ENCODE measurements at regions not wholly inside any gene's neighbourhood (a gene's known extent, or its start where the extent isn't known, plus 50 kb on each side); places are given as distances from the start of the nearest gene placed in this dataset.

- FAIRE-seq (no peak), DNase-seq (ENCODE audit: insufficient read length, low spot score) (no peak)
- TF ChIP-seq, protein P1, sequence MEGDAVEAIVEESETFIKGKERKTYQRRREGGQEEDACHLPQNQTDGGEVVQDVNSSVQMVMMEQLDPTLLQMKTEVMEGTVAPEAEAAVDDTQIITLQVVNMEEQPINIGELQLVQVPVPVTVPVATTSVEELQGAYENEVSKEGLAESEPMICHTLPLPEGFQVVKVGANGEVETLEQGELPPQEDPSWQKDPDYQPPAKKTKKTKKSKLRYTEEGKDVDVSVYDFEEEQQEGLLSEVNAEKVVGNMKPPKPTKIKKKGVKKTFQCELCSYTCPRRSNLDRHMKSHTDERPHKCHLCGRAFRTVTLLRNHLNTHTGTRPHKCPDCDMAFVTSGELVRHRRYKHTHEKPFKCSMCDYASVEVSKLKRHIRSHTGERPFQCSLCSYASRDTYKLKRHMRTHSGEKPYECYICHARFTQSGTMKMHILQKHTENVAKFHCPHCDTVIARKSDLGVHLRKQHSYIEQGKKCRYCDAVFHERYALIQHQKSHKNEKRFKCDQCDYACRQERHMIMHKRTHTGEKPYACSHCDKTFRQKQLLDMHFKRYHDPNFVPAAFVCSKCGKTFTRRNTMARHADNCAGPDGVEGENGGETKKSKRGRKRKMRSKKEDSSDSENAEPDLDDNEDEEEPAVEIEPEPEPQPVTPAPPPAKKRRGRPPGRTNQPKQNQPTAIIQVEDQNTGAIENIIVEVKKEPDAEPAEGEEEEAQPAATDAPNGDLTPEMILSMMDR (IDR thresholded peaks at IDR 0.05; ENCODE audit: insufficient read depth, missing control alignments), result no peak
Observed at GRCh38 chr10:6782378-6782777, 202.3 kb upstream of the PRKCQ start.

DNA sequence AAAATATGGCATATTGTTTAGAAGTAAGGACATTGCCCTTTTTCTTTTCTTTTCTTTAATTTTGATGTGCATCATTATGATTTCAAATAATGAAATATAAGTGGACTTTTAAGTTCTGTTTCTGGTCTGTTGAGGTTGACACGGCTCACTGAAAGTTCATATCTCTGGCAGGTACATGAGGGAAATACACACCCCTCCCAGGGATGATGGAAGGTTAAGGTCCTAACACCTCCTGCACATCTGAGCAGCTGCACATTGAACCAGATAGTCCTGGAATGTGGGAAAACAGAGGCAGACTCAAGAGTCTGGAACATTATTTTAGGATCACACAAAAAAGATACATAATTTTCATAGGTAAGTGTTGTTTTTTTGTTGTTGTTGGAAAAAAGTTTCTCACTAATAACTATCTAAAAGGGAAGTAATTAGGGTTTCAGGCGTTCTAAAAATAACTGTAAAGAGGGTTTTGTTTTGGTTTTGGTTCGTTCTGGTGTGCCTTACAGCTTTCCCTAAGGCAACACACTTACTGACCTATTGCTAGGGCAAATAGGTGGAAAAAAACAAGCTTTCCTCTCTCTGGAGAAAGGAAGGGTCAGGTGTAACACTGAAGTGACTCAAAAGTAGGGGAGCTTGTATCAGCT, 201.2 kb upstream of the PRKCQ start:
- DNase-seq (ENCODE audit: insufficient read length, low spot score) (no peak), FAIRE-seq (no peak)
- TF ChIP-seq, protein P1 (IDR thresholded peaks at IDR 0.05; ENCODE audit: insufficient read depth, missing control alignments), result no peak

GRCh38 chr10:6780008-6780677, 200.1 kb upstream of the PRKCQ start:
- FAIRE-seq (no peak), DNase-seq (ENCODE audit: insufficient read length, low spot score) (no peak)
- TF ChIP-seq, protein P1 (IDR thresholded peaks at IDR 0.05; ENCODE audit: insufficient read depth, missing control alignments), result no peak

DNA sequence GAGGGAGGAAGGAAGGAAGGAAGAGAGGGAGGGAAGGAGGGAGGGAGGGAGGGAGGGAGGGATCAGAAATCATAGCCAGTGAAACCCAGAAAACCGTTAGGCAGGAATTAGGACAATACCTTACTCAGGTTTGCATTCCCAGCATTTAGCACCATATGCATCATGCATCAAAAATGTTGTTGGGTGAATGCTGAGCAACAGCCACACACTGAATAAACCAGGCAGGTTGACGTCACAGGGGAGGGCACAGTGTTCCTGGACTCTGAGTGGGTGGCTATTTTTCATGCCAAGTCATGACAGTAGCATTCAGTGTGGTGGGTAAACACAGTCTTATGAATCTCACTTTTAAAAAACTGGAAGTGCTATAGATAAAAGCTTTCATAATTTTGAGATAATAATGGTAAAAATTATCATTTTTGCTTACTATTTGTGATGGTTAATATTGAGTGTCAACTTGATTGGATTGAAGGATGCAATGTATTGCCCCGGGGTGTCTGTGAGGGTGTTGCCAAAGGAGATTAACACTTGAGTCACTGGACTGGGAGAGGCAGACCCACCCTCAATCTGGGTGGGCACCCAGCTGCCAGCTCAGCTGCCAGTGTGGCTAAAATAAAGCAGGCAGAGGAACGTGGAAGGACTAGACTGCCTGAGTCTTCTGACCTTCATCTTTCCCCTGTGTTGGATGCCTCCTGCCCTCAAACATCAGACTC, 199.1 kb upstream of the PRKCQ start:
- FAIRE-seq, result no peak
- DNase-seq (ENCODE audit: insufficient read length, low spot score), result no peak
- TF ChIP-seq, protein P1 (IDR thresholded peaks at IDR 0.05; ENCODE audit: insufficient read depth, missing control alignments), result no peak

DNA sequence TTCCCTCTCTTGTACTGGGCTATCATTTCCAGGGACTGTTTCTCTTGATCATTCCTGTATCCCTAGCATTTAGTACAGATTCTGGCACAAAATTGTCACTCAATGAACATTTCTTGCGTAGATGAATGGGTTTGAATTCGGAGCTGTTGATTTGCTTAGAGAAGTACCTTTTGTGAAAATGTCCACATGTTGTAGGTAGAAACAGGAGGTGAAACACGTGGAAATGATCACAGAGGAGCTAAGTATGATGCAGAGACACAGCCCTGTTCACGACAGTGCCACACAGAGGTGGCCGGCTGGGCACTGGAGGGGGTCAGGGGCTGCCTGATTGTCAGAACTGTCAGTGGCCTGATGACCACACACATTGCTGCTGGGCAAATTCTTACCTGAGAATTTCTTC, 196.1 kb upstream of the PRKCQ start:
- no peak for DNase-seq (ENCODE audit: insufficient read length, low spot score)
- TF ChIP-seq, protein P1 (IDR thresholded peaks at IDR 0.05; ENCODE audit: insufficient read depth, missing control alignments), result no peak
- FAIRE-seq, result no peak

- no peak for DNase-seq (ENCODE audit: insufficient read length, low spot score)
- TF ChIP-seq, protein P1 (IDR thresholded peaks at IDR 0.05; ENCODE audit: insufficient read depth, missing control alignments), result no peak
- no peak for FAIRE-seq
Observed at GRCh38 chr10:6774406-6774805, 194.3 kb upstream of the PRKCQ start.

DNA sequence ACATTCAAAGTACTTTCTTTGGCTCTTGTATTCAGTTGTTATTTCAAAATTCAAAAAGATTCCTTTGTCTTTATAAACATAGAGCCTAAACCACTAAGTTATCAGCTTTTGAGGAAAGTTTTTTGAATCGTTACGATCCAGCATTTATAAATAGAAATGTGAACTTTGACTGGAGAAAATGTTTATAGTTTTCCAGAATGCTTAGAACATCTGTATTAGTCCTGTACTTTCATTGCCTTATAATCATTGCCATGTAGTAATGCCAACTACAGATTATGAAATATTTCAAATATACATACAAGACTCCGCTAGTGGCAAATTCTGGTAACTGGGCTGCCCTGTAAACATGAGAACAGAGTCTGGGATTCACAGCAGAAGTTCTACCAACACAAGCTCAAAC, 191.3 kb upstream of the PRKCQ start:
- DNase-seq (ENCODE audit: insufficient read length, low spot score) (no peak), FAIRE-seq (no peak)
- TF ChIP-seq, protein P1 (IDR thresholded peaks at IDR 0.05; ENCODE audit: insufficient read depth, missing control alignments), result no peak

Measured in D721Med (cell line).